Adrenal gland (tissue), 5 donors: ENCODE measurements at regions not wholly inside any gene's neighbourhood (a gene's known extent, or its start where the extent isn't known, plus 50 kb on each side); places are given as distances from the start of the nearest gene placed in this dataset.

Experiments
- CTCF ChIP-seq, 6 experiments: fragments of 450-650 bp in 4 of 6; fragments of 200-600 bp in 2 of 6; sonication (generic) in 1 of 6; IDR thresholded peaks; 1 replicate in 5 of 6; 2 replicates in 1 of 6; pipeline versions ENCODE4 v1.5.1 to v1.8.0; 2016 to 2021; ENCODE audit warnings: antibody characterized with exemption in 6 of 6, mild to moderate bottlenecking in 2 of 6, moderate library complexity in 1 of 6
- POLR2A ChIP-seq, 2 donors: fragments of 450-650 bp; IDR thresholded peaks; one replicate each; pipeline ENCODE4 v1.6.1; 2017; ENCODE audit warnings: antibody characterized with exemption in 2 of 2, mild to moderate bottlenecking in 2 of 2, moderate library complexity in 1 of 2
- donor health status: DM: no; HTN: no; CAD: no.

- no peak for TF ChIP-seq CTCF (IDR thresholded peaks at IDR 0.05)
- no peak for TF ChIP-seq POLR2A (IDR thresholded peaks at IDR 0.05)
Measured at GRCh38 chr11:28529046-28529445, 420.9 kb downstream of the METTL15 start.
